ENCODE measurements at regions not wholly inside any gene's neighbourhood (a gene's known extent, or its start where the extent isn't known, plus 50 kb on each side); places are given as distances from the start of the nearest gene placed in this dataset.
A peak's percentile ranks its signal among the peaks of the same experiment; 100 is the strongest.

DNA sequence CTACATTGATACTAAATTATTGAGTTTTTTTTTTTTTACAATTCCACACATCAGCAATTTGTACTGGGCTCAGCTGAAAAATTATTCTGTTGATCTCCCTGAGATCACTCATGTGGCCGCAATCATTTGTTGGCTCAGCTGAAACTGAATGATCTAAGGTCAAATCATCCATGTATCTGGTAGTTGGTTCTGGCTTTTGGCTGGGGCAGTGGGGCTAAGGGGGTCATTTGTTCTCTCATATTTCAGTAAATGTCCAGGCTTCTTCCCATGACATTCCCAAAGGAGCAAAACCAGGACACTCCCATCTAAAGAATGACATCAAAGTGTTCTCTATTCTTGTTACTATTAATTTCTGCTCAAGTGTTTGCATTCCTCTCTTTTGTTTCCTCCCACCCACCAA, 806.7 kb upstream of the ADGRL2 start:
- no peak for DNase-seq (ENCODE audit: low read depth)

DNA sequence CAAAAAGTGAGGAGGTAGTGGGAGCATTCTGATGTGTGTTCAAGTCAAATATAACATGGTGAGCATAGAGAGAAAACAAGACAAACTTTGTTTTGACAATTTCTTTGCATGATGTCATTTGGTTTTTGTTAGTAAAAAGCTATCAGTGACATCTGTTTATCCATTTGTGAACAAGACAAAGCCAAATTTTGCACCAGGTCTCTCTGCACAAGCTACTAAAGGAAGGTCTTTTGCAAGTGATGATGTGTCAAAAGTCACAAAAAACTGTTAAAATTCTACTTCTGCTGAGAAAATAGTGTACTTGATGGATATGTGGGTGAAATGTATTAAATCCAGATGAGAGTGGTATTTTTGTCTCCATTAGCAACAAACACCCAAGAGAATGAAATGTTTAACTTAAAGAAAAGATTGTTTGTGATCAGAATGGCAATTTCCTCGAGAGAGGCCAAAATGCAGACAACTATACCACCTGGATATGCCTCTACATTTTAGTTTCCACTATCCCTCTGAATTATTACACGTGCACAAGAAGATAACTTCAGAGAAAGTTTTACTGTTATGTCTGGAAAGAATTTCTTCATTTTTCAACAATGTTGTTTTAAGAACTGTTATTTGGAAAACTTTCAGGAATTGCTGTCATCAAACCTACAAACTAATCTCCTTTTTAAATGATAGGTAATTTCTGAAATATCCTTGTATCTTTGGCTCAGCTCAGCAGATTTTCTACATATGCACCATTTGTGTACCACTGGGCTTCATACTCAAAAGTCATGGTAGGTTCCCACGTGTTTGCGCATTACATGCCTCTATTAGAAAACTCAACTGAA, 807.4 kb upstream of the ADGRL2 start:
- no peak for DNase-seq (ENCODE audit: low read depth)

DNA sequence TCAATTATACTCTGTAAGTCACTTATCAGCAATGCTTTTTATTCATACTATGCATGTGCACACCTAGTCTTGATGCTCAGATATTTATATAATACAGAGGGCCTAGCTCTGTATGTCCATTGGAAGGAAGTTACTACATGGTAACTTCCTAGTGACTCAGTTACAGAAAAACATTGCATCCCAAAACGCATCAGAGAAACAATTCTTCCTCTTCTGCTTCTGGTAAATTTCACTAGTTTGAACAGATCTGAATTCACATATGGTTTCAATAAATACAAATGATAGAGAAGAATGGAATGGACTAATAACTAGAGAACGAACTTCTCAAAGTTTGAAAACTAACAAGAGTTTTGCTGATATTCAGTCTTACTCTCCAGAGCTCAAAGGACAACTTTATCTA, 811.3 kb upstream of the ADGRL2 start:
- no peak for DNase-seq (ENCODE audit: low read depth)

DNA sequence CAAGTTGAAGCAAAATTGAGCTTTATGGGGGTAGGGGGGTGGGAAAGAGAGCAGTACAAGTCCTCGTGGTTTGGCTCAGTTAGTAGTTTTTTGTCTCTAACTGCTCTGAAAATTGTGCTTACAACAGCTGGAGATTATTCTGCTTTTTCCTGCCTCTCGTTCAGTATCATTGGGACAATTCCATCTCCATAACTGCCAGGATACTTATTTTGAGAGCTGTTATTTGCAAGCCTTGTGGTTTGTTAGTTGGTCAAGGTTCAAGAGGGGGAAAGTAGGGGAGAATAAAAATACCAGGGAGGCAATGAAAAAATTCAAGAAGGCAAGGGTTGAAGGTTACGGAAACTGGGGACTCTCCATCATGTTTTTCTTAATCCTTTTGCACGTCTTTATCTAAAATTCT, 811.8 kb upstream of the ADGRL2 start:
- DNase-seq (ENCODE audit: low read depth): no peak

DNA sequence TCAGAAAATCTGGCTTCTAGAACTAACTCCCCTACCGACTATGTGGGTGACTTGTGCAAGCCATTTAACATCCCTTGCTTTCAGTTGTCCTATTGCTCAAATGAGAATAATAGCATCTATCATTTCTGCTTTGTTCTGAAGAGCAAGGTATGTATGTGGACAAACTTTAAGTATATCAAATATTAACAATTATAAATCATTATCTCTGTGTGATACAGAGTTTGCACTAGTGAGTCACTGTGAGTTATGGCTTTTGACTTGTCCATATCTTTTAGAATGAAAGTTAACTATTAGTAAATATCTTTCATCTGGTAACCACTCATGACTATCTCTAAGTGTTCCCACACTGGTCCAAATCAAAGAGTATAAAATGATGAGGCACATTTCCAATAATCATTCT, 812.9 kb upstream of the ADGRL2 start:
- DNase-seq (ENCODE audit: low read depth): no peak

DNA sequence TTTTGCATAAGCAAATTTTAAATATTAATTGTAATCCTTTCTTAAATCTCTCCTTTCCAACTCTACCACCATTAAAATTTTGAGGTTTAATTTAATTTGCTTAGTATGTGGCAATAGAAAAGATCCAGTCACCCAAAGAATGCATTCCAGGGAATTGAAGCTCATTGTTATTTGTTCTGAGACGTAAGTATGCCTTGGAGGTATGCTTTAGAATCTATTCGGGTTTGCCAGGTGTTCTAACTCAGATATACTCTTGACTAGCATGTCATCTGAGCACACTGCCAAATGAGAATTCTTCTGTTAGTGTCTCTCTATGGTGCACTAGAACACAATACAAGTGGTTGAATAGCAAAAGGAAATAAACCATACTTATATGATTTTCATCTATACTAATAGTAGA, 813.6 kb upstream of the ADGRL2 start:
- DNase-seq (ENCODE audit: low read depth): no peak

DNA sequence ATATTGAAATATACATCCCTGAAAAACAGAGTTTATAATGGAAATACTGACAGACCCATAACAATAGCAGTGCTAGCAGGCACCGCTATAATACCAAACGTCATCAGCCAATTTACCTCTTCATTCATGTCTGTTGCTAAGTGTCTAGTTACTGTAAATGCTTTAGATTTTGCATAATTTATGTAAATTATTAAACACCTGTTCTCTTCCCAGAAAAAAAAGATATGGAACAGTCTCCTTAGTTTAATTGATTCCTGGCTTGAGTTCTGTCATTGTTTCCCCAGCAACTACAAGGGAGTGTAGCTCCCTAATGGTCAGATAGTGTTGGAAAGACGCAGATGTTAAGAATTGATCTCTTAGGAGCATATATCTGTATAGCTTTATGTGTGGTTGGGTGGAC, 817.9 kb upstream of the ADGRL2 start:
- DNase-seq (ENCODE audit: low read depth): no peak

DNA sequence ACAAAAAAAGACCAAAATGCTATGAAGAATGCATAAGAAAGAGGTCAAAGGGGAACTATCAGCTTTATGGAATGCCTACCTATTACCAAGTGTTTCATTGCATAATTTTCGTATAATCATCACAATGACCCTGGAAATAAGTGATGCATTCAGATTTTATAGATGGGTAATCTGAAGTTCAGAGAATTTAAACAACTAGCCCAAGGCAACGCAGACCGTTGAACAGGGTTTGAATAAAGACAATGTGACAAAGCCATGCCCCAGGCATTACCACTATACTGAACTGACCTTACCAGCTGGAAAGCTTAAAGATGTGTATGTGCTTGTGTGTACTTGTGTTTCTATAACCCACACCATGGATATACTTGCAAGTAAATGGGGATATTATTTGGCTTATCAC, 827.6 kb upstream of the ADGRL2 start:
- no peak for DNase-seq (ENCODE audit: low read depth)

DNA sequence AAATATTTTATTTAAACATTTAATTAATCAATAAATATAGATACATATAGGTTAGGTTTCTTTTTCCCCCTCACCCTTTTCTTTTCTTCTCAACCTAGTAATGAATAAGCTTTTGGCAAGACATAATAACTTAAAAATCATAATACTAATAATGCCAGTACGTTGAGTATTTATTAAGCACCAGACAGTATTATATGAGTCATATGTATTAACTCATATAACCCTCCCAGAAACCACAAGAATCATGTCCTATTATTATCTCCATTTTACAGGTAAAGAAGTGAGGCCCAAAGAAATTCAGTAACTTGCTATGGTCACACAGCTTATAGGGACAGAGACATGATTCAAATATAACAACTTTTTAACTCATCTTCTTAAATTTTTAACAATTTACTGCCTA, 834.5 kb upstream of the ADGRL2 start:
- no peak for DNase-seq (ENCODE audit: low read depth)

DNA sequence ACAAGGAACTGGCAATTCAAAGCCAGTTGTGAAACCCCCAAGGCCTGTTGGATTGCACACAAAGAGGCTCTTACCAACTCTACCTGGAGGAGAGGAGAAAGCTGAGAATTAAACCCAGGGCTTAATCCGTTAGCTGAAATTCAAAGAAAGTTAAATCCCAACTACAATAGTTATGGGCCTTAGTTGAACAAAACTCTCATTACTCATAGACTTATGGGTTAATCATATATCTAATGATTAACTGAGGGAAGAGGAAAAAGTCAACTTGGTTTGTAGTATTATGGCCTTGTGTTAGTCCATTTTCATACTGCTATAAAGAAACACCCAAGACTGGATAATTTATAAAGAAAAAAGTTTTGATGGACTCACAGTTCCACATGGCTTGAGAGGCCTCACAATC, 838.2 kb upstream of the ADGRL2 start:
- DNase-seq (ENCODE audit: low read depth): no peak

DNA sequence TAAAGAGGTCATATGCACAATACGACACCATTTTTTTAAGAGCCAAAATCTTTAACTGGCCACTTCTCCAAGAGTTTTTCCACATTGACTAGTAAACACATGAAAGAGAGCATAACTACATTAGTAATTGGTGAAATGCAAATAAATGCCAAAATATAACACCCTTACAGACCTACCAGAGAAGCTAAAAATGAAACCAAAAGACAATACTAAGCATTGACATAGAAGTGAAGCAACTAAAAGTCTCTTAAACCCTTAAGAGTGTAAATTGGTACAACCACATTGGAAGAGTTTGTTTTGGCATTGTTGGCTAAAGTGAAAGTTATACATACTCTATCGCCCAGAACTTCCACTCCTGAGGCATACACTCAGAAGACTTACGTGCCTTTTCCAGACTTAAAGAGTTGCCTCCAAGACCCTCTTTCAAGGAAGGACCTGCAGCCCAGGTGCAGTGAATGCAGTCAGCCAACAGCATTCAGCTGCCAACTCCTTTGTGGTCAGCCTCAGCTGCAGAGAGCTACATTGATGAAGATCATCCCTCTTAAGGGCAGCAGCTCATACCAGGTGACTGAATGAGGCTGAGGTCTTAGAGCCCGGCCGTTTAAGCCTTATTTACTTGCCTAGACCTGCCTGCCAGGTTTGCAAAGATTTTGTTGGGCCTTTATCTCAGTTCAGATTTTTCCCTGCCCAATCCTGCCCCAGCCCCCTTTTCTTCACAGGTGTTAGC, 839.1 kb upstream of the ADGRL2 start:
- no peak for DNase-seq (ENCODE audit: low read depth)

DNA sequence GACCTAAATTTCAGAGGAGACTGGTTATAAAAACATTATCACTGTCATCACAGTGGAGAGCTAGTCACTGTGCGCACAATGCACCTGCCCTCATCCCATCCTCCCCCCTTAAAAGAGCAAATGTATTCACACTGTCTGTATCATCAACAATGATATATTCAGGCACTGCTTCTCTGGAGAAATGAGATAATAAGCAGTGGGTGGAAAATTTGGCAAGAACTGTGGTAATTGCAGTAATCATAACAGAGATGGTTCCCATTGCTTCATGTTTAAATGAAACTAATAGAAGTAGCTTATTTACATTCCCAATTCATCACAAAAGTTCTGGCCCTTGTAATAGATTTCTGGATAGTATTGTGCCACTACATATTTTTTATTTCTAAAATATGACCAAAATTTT, 867.4 kb upstream of the ADGRL2 start:
- no peak for DNase-seq (ENCODE audit: low read depth)

DNA sequence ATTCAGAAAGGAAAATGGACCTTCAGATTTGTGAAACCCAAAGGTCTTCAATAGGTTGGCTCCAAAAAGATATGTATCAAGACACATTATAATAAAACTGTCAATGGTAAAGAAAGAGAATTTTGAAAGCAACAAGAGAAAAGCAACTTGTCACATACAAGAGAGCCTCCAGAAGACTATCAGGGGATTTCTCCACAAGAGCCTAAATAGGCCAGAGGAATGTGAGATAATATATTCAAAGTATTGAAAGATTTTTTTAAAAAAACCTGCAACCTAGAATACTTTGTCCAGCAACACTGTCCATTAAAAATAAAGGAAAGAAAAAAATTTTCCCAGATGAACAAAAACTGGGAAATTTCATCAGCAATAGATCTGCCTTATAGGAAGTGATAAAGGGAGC, 869.6 kb upstream of the ADGRL2 start:
- no peak for DNase-seq (ENCODE audit: low read depth)

DNA sequence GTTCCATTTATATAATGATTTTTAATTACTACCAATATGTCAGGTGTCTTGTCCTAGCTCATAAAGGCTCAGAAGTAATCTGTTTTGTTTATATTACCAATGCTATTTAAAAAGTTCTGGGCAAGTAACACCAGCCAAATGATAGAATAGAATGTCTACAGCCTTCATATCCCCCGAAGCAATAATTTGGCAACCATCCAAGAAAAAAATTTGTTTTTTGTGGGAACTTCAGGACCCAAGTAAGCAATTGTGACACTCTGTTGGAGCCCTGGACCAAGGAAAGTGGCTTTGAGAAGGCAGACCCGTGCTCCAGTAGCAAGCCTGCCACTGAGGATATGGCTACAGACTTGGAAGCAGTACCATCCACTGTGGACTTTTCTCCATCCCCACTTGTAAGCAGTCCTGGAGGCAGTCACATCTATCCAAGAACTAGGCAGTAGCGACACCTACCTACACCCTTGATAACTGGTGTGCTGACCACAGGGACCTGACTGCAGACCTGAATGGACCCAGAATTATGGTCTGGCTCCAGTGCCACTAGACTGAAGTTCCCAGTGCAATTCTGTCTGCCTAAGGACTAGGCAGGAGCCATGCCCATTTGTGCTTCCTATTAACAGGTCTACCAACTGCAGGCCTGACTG, 870.7 kb upstream of the ADGRL2 start:
- DNase-seq (ENCODE audit: low read depth): no peak

DNA sequence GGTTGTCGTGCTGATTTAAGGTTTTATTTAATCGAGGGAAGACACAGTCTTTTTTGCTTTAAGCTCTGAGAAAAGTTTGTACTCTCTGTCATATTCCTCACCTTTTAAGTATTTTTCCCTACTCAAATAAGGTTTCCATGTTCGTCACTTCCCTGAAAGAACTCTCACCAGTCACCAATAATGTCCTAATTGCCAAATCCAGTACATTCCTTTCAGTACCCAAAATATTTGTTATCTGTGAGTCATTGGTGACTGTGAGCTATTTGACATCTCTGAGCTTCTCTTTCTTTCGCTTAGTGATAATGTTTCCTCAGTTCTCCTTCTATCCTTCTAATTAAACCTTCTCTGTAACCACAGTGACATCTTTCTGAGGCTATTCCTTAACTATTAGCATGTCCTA, 874.2 kb upstream of the ADGRL2 start:
- peak; percentile 19 for DNase-seq (ENCODE audit: low read depth)

DNA sequence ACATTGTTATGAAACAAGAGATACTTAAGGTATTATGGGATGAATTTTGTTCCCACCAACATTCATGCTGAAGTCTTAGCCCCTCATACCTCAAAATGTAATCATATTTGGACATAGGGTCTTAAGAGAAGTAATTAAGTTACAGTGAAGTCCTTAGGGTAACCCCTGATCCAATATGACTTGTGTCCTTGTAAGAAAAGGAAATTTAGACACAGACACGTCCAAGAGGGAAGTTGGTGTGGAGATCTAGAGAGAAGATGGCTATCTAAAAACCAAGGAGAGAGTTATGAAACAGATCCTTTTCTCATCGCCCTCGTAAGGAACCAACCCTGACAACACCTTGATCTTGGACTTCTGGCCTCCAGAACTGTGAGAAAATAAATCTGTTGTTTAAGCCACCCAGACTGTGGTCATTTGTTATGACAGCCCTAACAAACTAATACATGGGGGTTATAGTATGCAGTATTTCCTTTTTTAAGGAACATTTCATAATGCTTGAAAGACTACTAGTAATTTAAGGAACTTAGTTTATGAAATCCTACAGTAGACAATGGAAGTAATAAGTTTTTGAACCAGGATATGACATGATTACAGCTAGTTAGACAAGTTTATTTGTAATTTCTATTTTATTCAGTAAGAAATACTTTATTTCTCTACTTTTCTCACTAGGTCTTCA, 875.5 kb upstream of the ADGRL2 start:
- no peak for DNase-seq (ENCODE audit: low read depth)

DNA sequence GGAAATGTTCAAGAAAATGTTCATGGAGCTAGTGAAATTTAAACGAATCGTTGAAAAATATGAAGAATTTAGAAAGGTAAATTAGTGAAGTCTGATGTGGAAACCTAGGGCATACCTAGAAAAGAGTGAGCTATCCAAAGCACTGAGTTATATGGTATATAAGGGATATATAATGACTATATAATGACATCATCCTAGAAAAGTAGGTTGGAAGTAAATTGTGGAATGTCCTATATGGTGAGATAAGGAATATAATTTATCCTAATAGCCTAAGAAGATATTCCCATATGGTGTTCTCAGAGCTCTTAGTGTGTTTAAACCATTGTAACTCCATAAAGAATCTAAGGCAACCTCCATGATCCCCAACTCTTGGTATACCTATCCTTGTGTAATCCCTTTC, 876.4 kb upstream of the ADGRL2 start:
- no peak for DNase-seq (ENCODE audit: low read depth)

DNA sequence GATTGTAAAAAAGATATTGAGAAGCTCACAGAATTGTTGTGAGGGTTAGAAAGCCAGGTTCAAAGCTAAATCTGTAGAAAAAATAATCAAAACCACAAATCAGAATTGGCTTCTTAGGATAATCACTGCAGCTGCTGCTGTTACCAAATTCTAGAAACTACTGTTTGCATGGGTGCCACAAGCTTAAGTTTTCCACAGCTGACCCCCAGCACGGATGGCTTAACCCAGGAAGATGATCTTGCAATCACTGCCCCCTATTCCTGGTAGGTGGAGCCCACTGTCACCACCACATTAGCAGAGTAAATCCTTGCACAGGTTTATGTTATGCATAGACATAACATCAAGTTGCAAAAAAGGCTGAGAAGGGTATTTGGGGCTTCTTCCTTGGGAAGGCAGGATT, 877.8 kb upstream of the ADGRL2 start:
- DNase-seq (ENCODE audit: low read depth): no peak

DNA sequence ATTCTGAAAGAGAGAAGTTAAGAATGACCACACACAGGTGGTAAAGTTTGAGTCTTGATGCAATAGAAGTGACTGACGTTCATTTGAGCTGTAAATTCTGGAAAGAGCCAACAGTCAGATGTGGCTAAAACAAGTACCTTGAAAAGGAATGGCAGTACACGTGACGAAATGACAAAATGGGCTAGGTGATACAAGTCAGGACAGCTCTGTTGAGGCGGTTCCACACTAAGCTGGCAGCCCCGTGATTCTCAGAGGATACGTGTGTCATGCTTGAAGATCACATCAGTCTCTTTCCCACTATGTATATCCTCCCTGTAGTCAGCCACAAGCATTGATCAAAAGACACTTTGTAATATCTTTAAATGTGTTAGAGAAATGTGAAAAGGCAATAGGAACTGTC, 881.3 kb upstream of the ADGRL2 start:
- no peak for DNase-seq (ENCODE audit: low read depth)

DNA sequence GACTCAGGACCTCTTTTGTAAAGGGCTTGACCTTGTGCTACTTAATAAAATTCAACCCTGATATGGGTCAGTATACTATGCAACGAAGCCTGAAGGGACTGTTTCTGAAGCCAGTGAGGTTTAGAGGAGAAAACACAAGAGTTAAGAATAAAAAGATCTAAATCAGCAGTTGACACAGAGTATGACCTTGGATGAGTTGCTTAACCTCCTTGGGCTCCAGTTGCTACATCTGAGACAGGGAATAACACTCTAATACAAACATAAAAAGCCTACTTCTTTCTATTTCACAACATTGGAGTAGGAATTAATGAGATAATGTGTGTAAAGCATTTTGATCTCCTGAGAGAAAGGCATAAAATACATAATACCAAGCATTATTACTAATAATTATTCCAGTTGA, 882.4 kb upstream of the ADGRL2 start:
- DNase-seq (ENCODE audit: low read depth): no peak

DNA sequence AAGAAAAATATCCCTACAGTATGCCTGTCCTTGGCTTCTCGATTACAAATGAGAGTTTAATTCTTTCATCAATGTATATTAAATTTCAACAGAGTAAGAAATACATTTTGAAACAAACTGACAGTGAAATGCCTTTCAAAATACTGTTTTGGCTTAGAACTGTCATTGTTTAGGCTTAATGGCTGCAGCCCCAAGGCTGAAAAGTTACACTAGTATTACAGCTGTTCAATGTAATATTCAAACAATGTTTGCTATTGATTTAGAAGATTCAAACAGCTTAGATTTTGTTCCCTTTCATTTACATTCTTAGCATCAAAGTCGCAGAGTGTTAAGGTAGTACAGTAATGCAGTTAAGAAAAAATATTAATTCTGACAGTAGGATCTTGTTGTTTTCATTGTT, 882.9 kb upstream of the ADGRL2 start:
- no peak for DNase-seq (ENCODE audit: low read depth)

DNA sequence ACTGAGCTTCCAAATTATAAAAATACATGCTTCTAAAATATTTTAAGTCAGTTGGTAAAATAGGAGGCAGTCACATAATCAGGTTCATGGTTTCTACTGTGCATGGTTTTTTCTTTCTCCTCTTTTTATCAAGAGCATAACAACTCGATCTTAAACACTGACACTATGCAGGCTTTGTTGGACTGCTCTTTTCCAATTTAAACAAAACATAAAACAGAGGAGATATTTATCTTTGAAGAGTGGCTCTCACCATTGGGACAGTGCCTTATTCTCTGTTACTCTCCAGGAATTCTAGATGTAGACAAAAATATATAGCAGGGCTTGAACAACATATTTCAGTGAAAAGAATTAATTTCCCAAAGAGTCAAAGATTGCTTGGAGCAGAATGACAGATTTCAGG, 883.5 kb upstream of the ADGRL2 start:
- no peak for DNase-seq (ENCODE audit: low read depth)

DNA sequence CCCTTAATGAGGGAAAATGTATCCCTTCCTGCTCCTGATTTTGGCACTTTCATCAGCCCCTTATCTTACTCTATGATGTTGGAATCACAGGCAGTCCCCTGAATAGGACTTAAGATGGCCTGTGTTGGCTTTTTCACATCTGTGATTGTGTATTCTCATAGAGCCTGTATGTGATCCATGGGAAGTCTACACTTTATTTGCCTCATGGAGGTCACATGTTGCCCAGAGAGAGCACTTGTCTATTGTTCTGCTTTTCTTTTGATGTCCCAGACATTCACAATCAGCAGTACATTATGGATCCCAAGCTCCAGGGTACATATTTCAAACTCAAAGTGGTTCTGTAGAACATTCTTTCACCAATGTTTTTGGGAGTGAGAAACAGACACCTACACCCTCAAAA, 885.2 kb upstream of the ADGRL2 start:
- no peak for DNase-seq (ENCODE audit: low read depth)
